H1 (cell line): ENCODE measurements at regions not wholly inside any gene's neighbourhood (a gene's known extent, or its start where the extent isn't known, plus 50 kb on each side); places are given as distances from the start of the nearest gene placed in this dataset.

Experiments
- ASH2L ChIP-seq: fragments of 200-600, 300-600 bp; sonication (generic); IDR thresholded peaks from one replicate; pipeline ENCODE4 v1.7.1; 2017; ENCODE audit warnings: low read length
- GABPA ChIP-seq: IDR thresholded peaks from 2 replicates; pipeline ENCODE4 v1.6.1; 2011; ENCODE audit warnings: mild to moderate bottlenecking, low read length, moderate library complexity, borderline replicate concordance; ENCODE audit not compliant: insufficient read depth
- PHF8 ChIP-seq: fragments of 200-600 bp; sonication (generic); conservative IDR thresholded peaks from 2 replicates; pipeline ENCODE4 v1.7.1; 2012; ENCODE audit warnings: low read depth, mild to moderate bottlenecking, inconsistent platforms, low read length, moderate library complexity
- SAP30 ChIP-seq: fragments of 300-600 bp; sonication (generic); IDR thresholded peaks from 2 replicates; pipeline ENCODE4 v1.7.1; 2012; ENCODE audit warnings: low read length, moderate library complexity, mild to moderate bottlenecking, inconsistent platforms; ENCODE audit not compliant: insufficient read depth, insufficient replicate concordance

DNA sequence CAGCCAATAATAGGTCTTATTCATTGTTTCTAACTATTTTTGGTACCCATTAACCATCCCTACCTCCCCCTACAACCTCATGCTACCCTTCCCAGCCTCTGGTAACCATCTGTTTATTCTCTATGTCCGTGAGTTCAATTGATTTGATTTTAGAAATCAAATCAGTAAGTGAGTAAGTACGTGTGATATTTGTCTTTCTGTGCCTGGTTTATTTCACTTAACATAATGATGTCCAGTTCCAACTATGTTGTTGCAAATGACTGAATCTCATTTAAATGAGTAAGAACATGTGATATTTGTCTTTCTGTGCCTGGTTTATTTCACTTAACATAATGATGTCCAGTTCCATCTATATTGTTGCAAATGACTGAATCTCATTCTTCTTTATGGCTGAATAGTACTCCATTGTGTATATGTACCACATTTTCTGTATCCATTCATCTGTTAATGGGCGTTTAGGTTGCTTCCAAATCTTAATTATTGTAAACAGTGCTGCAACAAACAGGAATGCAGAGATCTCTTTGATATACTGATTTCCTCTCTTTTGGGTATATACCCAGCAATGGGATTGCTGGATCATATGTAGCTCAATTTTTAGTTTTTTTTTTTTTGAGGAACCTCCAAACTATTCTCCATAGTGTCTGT, 49.7 kb upstream of the BICC1 start (continued):
- TF ChIP-seq SAP30 (no peak), GABPA (no peak), ASH2L (no peak), PHF8 (no peak)
